Right forelimb (tissue), 1 donor: ENCODE measurements at regions not wholly inside any gene's neighbourhood (a gene's known extent, or its start where the extent isn't known, plus 50 kb on each side); places are given as distances from the start of the nearest gene placed in this dataset.

Source experiments
- DNase-seq: peaks from one replicate; pipeline ENCODE4 v3.0.0-alpha.2; 2018

DNA sequence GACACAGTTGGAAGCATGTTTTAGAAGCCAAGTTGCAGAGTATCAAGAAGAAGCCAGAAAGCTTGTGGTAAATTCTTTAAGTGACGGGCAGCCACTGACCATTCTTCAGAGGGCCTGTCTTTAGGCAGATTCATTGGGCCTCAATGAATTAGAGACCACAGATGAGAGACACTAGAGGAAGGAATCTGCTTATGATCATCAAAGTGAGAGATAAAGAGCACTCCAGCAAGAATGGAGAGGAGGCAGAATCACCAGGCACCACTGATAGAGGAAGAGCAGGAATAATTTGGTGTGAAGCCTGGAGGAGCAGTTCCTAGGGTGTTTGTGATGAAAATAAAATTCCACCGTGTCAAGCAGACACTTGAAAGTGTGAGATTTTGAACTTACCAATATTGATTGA, 365.9 kb upstream of the SLC30A5 start:
- no peak for DNase-seq

DNA sequence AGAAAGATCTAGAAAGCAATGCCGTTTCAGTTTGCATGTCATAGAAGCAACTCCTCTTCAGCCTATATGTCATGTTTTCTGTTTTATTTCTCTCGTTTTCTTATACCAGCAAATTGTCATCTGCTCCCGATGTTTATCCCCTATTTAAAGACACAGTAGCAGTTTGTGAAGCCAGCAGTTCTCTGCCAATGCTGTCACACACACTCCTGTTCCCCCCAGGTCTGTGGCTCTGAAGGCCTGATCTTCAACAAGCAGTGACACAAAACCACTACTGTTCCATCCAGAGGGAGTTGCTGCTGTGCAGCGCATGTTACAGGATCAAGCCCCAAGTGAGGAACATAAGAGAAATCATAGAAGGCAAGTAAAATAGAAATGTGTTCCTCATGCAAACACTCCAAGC, 364.1 kb upstream of the SLC30A5 start:
- DNase-seq, result no peak

DNA sequence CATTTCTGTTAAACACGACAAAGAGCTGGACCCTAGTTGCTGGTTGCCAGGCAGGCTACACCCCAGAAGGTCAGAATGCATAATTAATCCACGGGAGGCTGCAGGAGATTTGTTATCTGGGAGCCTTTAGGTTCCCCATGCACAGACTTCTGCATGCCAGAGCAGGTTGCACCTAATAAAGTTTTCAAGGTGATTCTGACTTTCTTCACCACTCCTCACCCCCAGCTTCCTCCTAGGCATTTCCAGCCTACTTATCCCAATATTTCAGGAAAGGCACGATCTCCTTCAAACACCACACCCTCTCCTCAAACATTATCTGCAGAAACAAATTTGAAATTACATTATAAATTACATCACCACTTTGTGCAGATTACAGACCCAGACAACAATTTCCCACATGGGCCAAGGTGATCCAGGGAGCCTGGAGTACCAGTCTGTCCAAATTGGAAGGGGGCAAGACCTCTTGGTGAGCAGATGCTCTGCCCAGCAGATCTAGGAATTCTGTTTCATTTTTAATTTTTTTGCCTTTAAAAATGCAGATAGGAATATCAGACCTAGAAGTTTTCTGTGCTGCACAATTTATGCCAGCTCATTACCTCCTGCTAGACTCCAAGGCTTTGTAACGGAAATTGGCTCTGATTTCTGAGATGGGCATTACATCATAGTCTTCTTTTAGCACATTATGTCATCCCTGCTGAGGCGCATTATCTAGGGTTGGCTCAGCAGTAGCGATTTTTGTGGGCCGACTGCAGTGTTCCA, 363.4 kb upstream of the SLC30A5 start:
- peak; percentile 60 for DNase-seq

DNA sequence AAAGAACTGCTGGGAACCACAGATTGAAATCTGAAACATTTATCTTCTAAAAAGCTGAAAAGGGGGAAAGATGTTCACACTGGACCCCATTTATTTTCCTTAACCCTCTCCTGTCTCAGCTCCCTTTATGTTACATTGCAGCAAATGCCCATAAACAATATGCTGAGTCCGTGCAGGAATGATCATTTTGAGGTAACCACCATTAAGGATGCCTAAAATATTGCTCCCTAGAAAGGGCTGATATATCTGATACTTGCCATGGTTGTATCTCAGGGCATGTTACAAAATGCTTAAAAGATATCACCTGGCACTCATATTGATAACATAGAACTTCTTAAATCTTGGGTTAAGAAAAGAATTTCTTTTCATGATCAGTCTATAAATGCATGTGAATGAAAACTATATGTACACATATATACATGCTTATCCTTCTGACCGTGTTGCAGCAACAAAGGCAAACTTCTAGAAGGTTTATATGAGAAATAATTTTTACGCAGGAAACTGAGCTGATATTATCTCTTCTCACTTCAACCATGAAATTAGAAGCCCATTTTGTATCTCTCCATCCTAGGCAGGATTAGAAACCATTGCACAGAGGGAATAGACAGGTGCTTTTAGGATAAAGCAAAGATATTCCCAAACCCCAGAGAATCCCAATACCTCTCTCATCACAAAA, 362.7 kb upstream of the SLC30A5 start:
- no peak for DNase-seq

DNA sequence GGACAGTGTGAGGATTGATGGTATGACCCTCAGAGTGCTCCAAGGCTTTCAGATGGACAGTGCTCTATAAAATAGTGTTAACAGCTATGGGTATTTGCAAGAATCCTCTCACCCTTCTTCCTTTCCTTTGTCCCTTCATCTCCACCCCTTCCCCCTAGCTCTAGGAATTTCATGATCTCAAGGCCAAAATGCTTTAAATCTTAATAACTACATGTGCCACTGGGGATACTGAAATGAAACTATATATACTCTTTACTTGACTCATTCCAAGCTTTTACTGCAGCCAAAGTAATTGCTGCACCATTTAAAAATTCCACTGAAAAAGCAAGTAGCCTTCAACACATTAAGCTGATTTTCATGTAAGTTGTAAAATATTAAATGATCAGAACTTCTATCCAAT, 361.6 kb upstream of the SLC30A5 start:
- DNase-seq, result no peak

DNA sequence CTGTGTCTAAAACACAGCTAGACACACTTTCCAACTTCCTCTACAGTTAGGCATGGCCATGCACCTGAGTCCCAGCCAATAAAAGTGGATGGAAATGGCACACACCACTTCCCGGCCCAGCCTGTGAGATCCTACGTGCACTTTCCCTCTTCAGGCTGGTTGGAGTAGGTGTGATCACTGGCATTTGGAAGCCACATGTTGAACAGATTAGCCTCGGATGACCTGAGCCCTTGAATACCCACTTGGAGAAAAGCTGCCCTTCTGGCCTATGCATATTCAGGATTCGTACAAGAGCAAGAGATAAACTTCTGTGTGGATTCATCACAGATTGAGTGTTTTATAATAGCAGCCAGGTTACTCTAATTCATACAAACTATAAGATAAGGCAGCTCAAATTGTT, 359.0 kb upstream of the SLC30A5 start:
- no peak for DNase-seq

DNA sequence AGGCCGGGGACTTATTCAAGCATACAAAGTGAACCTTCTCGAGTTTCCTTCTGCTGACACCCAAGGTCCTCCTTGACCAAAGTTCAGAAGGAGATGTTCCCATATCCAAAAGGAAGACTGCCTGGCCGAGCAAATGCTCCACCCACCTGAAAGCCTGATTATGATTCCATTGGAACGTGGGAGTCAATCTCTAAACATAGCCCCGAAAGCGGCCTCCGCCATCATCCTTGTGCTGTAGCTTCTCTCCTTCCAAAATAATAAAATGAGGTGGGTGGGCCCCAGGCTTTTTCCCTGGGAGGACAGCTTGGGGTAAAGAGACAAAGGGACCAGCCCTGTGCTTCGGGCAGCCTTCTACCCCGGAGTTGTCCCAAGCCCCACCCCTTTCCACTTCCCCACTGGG, 355.6 kb upstream of the SLC30A5 start:
- no peak for DNase-seq

DNA sequence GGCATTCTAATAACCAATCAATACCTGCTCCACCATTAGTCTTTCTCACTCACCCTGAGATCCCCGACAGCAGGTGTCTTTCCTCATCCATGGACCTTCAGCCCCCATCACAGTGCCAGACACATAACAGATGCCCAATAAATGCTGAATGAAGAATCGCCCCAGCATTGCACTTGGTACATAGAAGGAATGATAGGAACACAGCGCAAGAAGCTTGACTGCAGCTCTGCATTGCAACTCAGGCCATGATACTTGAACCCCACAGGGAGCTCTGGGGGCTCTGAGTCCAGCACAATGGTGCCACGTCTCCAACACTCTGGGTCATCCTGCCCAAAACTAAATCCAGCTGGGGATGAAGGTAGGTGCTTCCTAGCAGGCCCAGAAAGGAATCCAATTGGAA, 355.0 kb upstream of the SLC30A5 start:
- DNase-seq, result no peak

DNA sequence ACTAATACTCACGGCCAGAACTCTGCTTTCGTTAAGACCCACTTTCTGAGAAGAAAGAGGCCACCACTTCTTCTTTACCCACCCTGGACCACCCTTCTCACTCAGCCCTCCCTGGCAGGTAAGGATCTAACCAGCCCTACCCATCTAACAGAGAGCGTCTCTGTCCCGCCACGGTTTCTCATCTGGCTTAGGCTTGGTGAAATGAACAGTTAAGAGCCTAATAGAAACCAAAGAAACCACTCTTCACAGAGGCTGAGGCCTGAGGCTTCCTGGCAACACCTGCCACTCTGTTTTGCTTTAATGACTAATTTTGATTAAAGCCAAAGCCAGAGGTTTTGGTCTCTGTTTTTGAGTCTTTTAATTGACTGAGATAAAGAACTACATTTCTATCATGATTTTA, 354.1 kb upstream of the SLC30A5 start:
- DNase-seq, result no peak

DNA sequence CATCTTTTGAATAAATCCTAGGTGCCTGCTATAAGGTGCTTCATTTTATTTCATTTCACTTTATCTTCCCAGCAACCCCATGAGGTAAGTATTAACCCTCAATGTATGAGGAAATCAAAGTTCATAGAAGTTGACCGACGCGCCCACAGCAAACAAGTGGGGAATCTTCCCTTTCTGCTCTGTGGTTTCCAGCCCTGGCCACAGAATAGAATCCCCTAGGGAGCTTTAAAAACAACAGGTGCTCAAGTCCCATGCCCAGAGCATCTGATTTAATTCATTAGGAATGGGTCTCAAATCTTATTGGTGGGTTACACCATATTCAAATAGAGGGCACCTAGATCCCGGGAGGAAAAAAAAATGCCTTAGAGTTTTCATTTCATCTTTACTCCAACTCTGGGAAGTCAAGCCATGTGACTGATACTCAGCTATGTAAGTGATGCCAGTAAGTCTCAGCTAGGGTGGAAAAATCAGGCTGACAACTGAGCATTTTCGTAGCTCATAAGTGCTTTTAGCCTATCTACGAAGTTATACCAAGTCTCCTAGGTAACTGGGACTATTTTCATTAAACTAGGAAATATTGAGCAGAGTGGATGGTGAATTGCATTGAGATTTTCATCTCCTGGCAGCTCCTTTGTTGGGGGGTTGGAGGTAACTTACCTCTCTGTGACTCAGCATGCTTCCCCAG, 353.4 kb upstream of the SLC30A5 start:
- DNase-seq, result no peak

DNA sequence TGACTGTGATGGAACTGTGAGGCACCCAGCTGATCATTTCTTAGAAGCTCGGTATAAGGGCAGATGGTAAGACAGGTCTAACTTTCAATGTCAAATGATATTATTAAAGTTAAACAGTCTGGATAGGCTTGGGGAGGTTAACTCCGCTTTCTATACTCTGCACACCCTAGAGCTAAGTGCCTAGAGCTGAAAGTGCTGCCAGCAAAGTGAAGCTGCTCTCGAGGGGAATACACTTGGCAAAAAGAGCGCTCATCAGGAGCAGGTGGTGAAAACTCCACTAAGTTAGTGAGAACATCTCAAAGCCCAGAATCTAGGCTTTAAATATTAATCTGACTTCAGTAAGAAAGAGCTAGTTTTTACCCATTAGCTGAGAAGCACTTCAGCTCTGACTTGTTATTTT, 349.6 kb upstream of the SLC30A5 start:
- no peak for DNase-seq

DNA sequence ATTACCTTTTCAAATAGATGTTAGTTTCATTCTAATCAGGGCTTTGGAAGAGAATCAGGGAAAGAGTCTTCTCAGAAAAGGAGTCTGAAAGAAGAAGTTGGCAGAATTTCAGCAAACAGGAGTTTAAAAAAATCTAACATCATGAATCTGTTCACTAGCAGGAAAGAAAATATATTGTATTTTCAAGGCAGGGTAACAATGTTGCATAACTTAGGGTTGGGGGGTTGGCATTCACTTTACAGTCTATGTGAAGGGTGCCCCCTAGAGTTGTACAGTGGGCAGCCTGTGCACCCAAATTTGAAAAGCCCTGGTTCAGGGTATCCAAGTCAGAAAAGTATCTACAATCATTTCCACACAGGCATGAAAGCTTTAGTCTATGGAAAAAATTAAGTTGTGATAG, 348.4 kb upstream of the SLC30A5 start:
- no peak for DNase-seq

DNA sequence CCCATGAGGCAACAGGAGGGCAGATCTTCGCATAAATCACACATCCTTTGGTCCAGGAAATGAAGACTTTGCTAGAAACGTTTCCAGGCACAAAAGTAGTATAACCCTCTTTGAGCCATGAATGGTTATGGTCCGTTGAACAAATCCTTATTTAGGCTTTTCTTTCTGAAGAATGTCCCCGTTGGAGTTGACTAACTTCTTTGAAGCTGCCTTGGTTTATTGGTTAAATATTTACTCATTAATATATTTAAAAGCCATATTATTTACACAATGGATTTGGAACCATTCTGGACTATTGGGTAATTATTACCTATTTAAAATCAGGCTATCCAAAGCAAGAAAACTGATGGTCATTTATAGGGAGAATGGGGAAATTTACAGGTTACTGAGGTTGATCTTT, 347.6 kb upstream of the SLC30A5 start:
- DNase-seq, result no peak

DNA sequence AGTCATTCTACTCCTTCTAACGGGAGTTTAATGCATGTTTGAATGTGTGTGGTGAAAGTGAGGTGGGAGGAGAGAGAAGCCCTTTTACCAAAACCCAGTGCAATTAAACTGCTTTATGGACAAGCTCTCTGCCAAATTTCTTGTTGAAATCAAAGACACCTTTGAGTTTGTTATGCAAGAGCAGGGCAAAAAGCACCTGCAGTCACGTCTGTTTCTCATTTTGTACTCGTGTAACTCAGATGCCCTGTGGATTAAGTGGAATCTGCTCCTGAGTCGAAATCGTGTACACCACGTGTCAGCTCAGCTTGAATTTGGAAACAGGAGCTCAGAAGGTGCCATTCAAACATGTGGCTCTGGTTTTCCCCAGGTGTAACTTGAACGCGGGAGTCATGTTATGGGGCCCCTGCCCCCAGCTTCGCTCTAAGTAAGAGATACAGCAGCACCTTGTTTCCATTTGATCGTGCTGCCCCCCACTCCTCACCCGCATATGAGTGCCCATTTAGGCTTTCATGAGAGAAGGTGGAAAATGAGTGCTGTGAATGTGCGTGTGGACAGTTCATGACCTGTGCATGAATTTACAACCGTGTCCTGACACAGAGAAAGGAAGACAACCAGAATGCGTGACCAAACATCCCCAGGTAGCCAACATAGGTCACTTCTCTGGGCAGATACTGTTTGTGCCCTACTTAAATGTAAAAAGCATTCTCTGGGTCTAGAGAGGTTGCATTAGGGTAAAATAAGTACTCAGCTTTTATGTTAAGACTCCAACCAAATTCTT, 347.0 kb upstream of the SLC30A5 start:
- DNase-seq, result no peak

DNA sequence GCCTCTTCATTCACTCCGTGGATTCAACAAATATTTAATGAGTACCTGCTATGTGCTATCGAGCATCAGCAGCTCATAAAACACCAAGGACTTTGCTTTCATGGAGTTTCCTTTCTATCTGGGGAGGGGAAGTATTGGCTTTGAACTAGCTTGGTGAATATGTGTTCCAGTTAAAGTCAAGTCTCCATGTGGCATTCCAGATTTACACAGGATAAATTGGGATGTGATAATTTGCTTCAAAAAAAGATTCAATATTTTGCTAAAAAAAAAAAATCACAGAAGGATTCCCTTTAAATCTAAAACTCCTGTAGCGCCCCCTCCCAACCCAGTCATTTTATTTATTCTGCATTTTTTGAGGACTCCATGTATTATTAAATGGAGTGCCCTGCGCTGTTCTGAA, 346.3 kb upstream of the SLC30A5 start:
- DNase-seq, result no peak

DNA sequence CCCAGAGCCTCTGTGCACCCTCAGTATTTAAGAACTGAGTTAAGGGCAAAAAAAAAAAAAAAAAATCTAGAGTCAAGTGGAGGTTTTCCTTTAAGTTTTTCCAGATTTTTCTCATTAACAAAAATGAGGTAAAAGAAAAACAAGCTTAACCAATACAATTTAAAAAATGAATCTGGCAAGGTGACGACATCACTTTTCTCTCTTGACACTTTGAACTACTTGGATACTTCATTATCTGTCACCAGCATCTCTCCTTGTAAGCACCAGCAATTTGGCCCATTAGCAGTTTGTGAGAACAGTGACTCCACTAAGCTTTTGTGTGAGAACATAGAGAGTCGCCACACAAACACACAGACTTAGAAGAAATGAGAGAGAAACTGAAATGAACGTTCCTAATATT, 345.7 kb upstream of the SLC30A5 start:
- DNase-seq, result no peak

DNA sequence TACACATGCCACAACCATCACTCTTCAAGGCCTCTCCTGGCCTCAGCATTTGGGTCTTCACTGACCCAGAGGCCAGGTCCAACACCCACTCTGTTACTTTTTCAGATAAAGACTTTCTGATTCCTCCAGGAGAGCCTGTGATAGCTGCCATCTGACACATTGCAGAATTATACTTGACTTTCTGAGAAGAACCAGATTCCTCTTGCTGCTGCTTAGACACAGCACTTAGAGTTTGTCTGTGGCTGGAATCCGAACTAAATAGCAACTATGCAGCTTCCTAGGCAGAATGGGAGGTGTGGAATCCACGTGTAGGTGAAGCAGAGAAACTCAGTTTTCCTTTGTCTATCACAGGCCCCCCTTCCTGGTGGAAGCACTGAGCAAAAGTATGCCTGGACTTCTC, 344.7 kb upstream of the SLC30A5 start:
- DNase-seq, result no peak

DNA sequence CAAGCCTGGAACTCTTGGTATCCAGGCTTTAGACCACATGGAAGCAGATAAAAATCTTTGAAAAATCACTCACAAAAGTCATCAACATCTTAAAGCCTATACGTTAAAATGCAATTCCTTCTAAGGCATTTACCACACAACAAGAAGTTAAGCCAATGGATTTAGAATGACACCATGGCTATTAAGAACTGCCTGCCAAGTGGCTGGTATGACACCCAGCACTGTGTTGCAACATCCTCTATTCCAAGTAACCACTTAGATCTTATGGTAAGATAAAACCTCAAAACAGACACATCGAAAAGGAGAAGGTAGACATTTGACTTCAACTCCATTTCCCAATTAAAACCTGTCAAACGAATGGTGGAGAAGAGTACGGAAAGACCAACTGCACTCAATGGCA, 344.2 kb upstream of the SLC30A5 start:
- no peak for DNase-seq

DNA sequence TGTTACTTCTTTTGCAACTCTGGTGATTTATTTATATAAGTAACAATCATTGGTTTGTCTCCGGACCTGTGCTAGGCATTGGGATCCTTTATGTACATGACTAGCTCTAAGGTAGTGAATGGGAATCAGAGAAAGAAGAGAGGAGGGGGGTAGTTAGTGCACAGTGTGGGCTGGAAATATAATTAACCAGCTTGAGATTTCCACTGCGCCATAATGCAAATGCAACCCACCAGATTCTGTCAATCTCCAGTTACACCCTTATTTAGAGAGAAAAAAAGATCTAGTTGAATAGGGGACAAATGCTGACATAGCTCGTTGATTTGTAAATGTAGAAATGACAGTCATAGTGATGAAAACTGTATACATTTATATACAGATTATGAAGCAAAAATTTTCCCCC, 342.2 kb upstream of the SLC30A5 start:
- no peak for DNase-seq

DNA sequence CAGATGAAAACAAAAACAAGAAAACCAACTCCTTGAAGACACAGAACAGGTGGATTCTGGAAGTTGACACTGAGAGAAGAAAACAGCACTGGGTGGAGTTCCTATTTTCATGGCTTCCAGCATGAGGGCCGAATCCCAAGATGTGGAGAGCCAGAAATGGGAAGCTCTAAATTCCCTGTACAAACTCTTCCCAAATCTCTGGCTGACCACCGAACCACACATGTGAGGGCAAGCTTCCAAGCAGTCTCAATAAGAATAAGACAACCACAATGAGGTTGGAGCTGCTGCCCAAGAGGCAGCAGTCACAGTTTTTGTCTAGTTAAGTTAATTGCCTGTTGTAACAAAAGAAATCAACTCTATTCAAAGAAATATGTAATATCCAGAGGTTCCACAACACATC, 339.3 kb upstream of the SLC30A5 start:
- no peak for DNase-seq

DNA sequence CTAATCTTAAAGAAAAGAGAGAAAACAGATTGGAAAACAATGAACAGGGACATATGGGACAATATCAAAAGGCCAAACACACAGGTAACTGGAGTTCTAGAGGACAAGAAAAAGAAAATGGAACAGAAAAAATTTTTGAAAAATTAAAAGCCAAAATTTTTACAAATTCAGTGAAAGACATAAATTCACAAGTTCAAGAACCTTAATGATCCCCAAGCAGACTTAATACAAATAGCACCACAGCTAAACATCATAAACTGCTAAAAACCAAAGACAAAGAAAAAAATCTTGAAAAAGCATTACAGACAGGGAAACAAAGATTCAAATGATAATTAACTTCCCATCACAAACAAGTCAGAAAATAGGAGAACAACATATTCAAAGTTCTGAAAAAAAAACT, 338.5 kb upstream of the SLC30A5 start:
- no peak for DNase-seq

DNA sequence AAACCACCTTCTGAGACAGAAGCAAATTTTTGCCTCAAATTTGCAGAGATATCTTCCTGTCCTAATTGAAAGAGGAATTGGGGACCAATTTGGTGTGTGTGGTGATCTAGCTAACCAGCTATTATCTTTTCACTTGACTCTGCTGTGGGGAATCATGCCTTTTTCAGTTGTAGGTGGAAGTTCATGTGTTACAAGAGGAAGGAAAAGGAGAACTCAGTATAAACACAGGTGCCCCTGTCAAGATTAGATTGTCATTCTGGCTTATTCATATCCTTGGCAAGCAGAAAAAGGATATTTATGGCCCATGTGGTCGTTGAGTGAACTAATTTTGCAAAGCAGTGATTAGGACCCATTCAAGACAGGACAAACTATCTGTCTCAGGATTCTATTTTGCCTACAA, 336.8 kb upstream of the SLC30A5 start:
- DNase-seq, result no peak

DNA sequence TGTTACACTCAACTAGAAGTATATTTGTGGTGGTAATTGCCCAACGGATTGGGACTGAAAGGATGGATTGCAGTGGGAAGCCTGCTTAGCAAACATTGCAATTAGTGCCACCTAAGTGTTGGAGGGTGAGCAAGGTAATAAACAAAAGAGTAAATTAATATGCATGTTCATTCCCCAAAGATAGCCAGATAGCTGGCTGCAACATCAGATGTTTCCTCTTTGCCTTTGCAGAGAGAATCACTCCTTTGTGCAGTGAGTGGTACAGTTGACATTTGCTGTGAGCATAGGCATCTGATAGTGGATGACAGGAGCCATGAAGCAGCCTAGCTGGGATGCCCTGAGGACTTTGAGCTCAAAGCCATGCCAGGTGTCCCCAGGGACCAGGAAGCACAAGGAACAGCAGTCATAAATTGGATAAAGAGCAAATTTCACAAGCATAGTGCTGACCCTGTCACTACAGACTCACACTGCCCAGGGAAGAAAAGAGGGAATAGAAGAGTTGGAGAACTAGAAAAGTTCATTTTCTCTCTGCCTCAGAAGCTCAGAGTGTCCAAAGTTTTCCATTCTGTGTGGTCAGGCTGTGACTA, 336.1 kb upstream of the SLC30A5 start:
- no peak for DNase-seq
